ACC112 (cell line): ENCODE measurements at regions not wholly inside any gene's neighbourhood (a gene's known extent, or its start where the extent isn't known, plus 50 kb on each side); places are given as distances from the start of the nearest gene placed in this dataset.

ENCODE experiments used
- H2AFZ ChIP-seq: fragments of 200-600 bp; sonication (generic); one replicate; pipeline ENCODE4 v1.6.0; 2017; ENCODE audit warnings: antibody characterized with exemption, low read length; ENCODE audit not compliant: unreplicated experiment
- H3K27ac ChIP-seq: fragments of 200-600 bp; sonication (generic); 2 replicates; pipeline ENCODE4 v1.5.1; 2014; ENCODE audit warnings: low read depth, mild to moderate bottlenecking, antibody characterized with exemption, low read length, moderate library complexity
- H3K27me3 ChIP-seq: fragments of 200-600 bp; sonication (generic); 2 replicates; pipeline ENCODE4 v1.6.1; 2014; ENCODE audit warnings: mild to moderate bottlenecking, antibody characterized with exemption, low read length, moderate library complexity, mixed read lengths; ENCODE audit not compliant: insufficient read depth
- H3K36me3 ChIP-seq: fragments of 200-600 bp; sonication (generic); 2 replicates; pipeline ENCODE4 v1.6.1; 2016; ENCODE audit warnings: mild to moderate bottlenecking, antibody characterized with exemption, low read length, moderate library complexity, mixed read lengths; ENCODE audit not compliant: insufficient read depth
- H3K4me1 ChIP-seq: fragments of 200-600 bp; sonication (generic); one replicate; pipeline ENCODE4 v1.6.1; 2016; ENCODE audit warnings: low read length, mixed read lengths; ENCODE audit not compliant: insufficient read depth, unreplicated experiment, control insufficient read depth
- H3K4me3 ChIP-seq: fragments of 200-600 bp; sonication (generic); 2 replicates; pipeline ENCODE4 v1.5.1; 2014; ENCODE audit warnings: mild to moderate bottlenecking, low read depth, low read length
- H3K79me2 ChIP-seq: fragments of 200-600 bp; sonication (generic); one replicate; pipeline ENCODE4 v1.6.0; 2016; ENCODE audit warnings: low read length; ENCODE audit not compliant: control insufficient read depth, unreplicated experiment, insufficient read depth

- no peak overlapping the region for H3K27ac ChIP-seq
- no peak overlapping the region for H2AFZ ChIP-seq
- H3K27me3 ChIP-seq = peaks cover 34% of the 10 kb centered on the region
- H3K36me3 ChIP-seq = no peaks in the 10 kb centered on the region
- no peaks in the 10 kb centered on the region for H3K4me1 ChIP-seq
- no peak overlapping the region for H3K4me3 ChIP-seq
- no peaks in the 10 kb centered on the region for H3K79me2 ChIP-seq
These were observed 51.4 kb downstream of the MRPL36 start for GRCh38 chr5:1748271-1748670.

- Histone ChIP-seq H2AFZ (no peak overlapping the region), H3K27ac (no peak overlapping the region), H3K4me3 (no peak overlapping the region), H3K27me3 (peaks cover 39% of the 10 kb centered on the region; the same call in 1 of the 2 replicates), H3K36me3 (no peaks in the 10 kb centered on the region), H3K79me2 (no peaks in the 10 kb centered on the region), H3K4me1 (no peaks in the 10 kb centered on the region)
These were observed 51.9 kb downstream of the MRPL36 start for GRCh38 chr5:1747803-1748085.

DNA sequence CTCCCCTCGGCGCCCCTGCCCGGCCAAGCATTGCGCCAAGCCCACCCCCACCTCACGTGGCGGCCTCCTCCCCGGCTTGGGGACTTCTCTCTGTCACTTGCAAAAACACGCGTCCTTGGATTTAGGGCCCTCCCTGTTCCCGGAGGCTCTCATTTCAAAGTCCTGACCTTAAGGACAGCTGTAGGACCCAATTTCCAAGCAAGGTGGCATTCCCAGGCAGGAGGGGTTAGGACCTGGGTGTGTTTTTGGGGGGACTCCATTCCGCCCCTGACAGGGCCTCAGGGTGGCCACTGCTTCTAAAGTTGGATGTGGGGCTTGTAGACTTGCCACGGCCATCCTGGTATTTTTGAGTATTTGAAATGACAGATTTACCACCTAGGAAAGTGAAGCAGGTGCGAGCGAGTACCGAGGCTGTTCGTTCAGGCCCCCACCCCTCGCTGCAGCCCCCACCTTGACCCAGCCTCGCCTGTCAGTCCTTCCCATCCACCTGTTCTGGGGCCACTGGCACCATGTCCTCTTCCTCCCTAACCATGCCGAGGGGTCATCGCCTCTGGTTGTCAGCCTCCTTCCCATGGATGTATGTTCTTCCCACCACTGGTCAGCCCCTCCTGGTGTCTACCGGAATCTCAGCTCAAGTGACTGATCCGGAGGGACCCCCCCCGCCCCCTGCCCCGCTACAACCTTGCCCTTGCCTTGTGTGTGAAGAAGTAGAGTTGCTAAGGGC lies 52.4 kb downstream of the MRPL36 start:
- Histone ChIP-seq H3K4me1 (no peaks in the 10 kb centered on the region), H3K27me3 (peaks cover 39% of the 10 kb centered on the region; the same call in 1 of the 2 replicates), H3K27ac (no peak overlapping the region), H3K79me2 (no peaks in the 10 kb centered on the region), H3K4me3 (no peak overlapping the region), H3K36me3 (no peaks in the 10 kb centered on the region), H2AFZ (no peak overlapping the region)

DNA sequence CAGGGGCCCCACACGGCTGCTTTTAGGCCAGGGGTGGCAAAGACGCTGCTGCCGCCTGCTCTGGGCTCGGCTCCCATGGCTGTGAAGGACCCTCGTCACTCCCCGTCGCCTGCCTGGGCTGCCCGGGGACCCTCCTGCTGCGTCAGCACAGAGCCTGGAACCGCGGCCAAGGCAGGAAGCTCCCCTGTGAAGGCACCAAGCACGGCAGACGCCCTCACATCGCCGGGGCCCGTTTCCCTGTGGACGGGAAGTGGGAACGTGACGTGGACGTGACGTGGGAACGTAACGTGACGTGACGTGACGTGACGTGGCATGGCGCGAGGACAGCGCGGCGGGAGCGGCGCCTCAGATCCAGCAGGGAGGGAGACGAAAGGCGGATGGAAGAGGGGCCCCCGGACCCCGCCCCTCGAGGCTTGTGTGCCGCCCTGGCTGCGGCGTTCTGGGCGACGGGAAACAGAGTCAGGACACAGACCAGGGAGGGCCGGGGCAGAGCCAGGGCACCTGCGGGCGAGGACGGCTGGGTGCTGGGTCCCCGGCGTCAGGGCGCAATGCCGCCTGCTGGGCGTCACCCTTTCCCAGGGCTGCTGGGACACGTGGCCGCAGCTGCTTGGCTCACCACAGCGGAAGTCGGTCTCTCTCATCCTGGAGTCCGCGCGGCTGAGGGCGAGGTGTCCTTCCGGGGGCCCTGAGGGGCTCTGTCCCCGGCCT lies 53.1 kb downstream of the MRPL36 start:
- Histone ChIP-seq H3K79me2 (no peaks in the 10 kb centered on the region), H3K27ac (no peak overlapping the region), H3K36me3 (no peaks in the 10 kb centered on the region), H3K4me1 (no peaks in the 10 kb centered on the region), H3K27me3 (peaks cover 39% of the 10 kb centered on the region), H2AFZ (no peak overlapping the region), H3K4me3 (no peak overlapping the region)

DNA sequence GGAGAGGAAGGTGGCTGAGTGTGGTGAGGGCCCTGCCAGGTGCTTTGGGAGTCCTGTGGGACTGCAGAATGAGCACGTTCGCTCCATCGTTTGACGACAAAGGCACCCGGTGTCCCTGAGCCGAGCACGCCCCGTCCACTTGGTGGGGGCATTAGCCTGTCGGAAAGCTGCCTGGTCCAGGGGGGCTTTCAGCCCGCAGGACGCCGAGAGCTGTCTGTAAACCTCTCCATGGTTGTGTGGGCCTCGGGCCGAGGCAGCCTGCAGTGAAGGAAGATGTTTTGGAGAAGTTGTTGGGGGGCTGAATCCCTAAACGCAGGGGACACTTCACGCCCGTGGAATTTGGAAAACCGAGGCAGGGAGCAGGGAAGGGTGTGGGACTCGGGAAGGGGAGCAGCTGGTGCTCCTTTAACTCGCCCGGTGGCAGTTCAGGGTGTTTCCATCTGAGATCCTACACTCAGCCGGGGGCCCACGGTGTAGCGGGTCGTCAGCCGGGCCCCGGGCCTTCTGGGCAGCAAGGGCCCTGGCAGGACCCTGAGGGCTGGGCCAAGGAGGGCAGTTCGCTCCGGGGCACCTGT lies 53.8 kb downstream of the MRPL36 start:
- Histone ChIP-seq H3K27ac (no peak overlapping the region), H3K27me3 (peaks cover 38% of the 10 kb centered on the region), H3K4me1 (no peaks in the 10 kb centered on the region), H2AFZ (no peak overlapping the region), H3K36me3 (no peaks in the 10 kb centered on the region), H3K79me2 (no peaks in the 10 kb centered on the region), H3K4me3 (no peak overlapping the region)

GRCh38 chr5:1745123-1745795 lies 54.4 kb downstream of the MRPL36 start:
- peaks cover 45% of the 10 kb centered on the region for H3K27me3 ChIP-seq
- no peaks in the 10 kb centered on the region for H3K79me2 ChIP-seq
- no peaks in the 10 kb centered on the region for H3K36me3 ChIP-seq
- no peak overlapping the region for H3K27ac ChIP-seq
- no peak overlapping the region for H2AFZ ChIP-seq
- H3K4me3 ChIP-seq = no peak overlapping the region
- no peaks in the 10 kb centered on the region for H3K4me1 ChIP-seq

- no peak overlapping the region for H3K27ac ChIP-seq
- H3K79me2 ChIP-seq = no peaks in the 10 kb centered on the region
These were observed 55.1 kb downstream of the MRPL36 start for GRCh38 chr5:1744393-1745122.

GRCh38 chr5:1743769-1744085 lies 55.9 kb downstream of the MRPL36 start:
- Histone ChIP-seq H3K36me3 (no peaks in the 10 kb centered on the region), H3K27ac (no peak overlapping the region), H3K4me1 (no peaks in the 10 kb centered on the region), H3K79me2 (no peaks in the 10 kb centered on the region), H2AFZ (no peak overlapping the region), H3K27me3 (peaks cover 45% of the 10 kb centered on the region), H3K4me3 (no peak overlapping the region)

More at GRCh38 chr5:1744393-1745122, 55.1 kb downstream of the MRPL36 start:
- no peak overlapping the region for H2AFZ ChIP-seq
- no peak overlapping the region for H3K4me3 ChIP-seq
- no peaks in the 10 kb centered on the region for H3K4me1 ChIP-seq
- peaks cover 47% of the 10 kb centered on the region for H3K27me3 ChIP-seq
- H3K36me3 ChIP-seq = no peaks in the 10 kb centered on the region

DNA sequence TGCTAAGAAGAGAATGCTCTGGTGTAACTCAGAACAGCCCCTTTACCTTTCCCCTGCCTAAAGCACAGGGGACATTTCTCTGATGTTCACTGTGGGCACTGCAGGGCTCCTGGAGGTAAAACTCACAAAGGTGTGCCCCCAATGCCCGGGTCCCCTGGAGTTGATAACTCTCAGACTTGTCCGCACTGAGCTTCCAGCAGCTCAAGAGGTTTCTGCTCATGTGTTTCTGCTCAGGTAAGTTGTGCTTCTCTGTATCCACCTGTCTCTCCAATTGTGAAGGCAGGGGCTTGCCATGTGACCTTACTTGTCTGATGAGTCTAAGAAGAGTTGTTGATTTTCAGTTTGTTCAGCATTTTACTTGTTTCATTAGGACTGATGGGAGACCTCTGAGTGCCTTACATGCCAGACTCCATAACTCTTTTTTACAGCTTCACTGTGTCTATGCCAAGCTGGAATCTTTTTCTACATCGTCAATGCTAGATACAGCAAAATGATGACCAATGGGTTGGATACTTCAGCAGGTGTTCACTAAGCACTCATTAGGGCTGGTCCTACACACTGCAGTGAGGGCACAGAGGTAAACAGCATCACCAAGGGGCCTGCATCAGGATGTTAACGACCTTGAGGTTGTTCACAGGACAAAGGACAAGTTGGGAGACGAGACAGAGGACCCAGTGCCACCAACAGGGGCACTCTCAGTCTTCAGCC lies 56.4 kb downstream of the MRPL36 start:
- H3K79me2 ChIP-seq = no peaks in the 10 kb centered on the region
- peaks cover 44% of the 10 kb centered on the region for H3K27me3 ChIP-seq
- H3K4me3 ChIP-seq = no peak overlapping the region
- no peak overlapping the region for H3K27ac ChIP-seq
- H2AFZ ChIP-seq = no peak overlapping the region
- H3K4me1 ChIP-seq = no peaks in the 10 kb centered on the region
- no peaks in the 10 kb centered on the region for H3K36me3 ChIP-seq

- H2AFZ ChIP-seq = no peak overlapping the region
- H3K4me3 ChIP-seq = no peak overlapping the region
- H3K27me3 ChIP-seq = peaks cover 57% of the 10 kb centered on the region
These were observed 61.7 kb downstream of the MRPL36 start for GRCh38 chr5:1737790-1738405.

More at GRCh38 chr5:1737790-1738405, 61.7 kb downstream of the MRPL36 start:
- Histone ChIP-seq H3K27ac (no peak overlapping the region), H3K36me3 (no peaks in the 10 kb centered on the region), H3K79me2 (no peaks in the 10 kb centered on the region), H3K4me1 (no peaks in the 10 kb centered on the region)
